Naive B cell (primary cell): ENCODE measurements at regions not wholly inside any gene's neighbourhood (a gene's known extent, or its start where the extent isn't known, plus 50 kb on each side); places are given as distances from the start of the nearest gene placed in this dataset.

Source experiments
- ATAC-seq, 2 donors: fragments of 150-1000 bp; cut with Tn5 transposase; 2 replicates each; pipeline ENCODE4 v1.10.0; 2021; ENCODE audit warnings: low read depth in 2 of 2, mild to moderate bottlenecking in 2 of 2, moderate library complexity in 2 of 2
- DNase-seq: peaks from one replicate; pipeline ENCODE4 v3.0.0; 2022
- H3K27ac Mint-ChIP-seq, 6 donors: one replicate each; pipeline ENCODE4 v1.8.0; 2020 to 2022; ENCODE audit warnings: mild to moderate bottlenecking in 6 of 6, mixed read lengths in 6 of 6, moderate library complexity in 5 of 6, inconsistent platforms in 2 of 6
- H3K27me3 Mint-ChIP-seq, 3 donors: one replicate each; pipeline ENCODE4 v1.8.0; 2021 to 2022; ENCODE audit warnings: mixed read lengths in 3 of 3, mild to moderate bottlenecking in 1 of 3
- H3K36me3 Mint-ChIP-seq, 2 donors: one replicate each; pipeline ENCODE4 v1.8.0; 2020 to 2022; ENCODE audit warnings: mixed read lengths in 2 of 2, inconsistent platforms in 1 of 2, mild to moderate bottlenecking in 1 of 2
- H3K4me1 Mint-ChIP-seq, 3 donors: one replicate each; pipeline ENCODE4 v1.8.0; 2020 to 2022; ENCODE audit warnings: mixed read lengths in 3 of 3, inconsistent platforms in 1 of 3, mild to moderate bottlenecking in 1 of 3, moderate library complexity in 1 of 3
- H3K4me3 Mint-ChIP-seq, 8 donors: one replicate each; pipeline ENCODE4 v1.8.0; 2020 to 2022; ENCODE audit warnings: mild to moderate bottlenecking in 8 of 8, mixed read lengths in 8 of 8, moderate library complexity in 8 of 8, inconsistent platforms in 2 of 8
- H3K9me3 Mint-ChIP-seq, 7 donors: one replicate each; pipeline ENCODE4 v1.8.0; 2020 to 2022; ENCODE audit warnings: mixed read lengths in 7 of 7, mild to moderate bottlenecking in 5 of 7, inconsistent platforms in 2 of 7, moderate library complexity in 1 of 7

DNA sequence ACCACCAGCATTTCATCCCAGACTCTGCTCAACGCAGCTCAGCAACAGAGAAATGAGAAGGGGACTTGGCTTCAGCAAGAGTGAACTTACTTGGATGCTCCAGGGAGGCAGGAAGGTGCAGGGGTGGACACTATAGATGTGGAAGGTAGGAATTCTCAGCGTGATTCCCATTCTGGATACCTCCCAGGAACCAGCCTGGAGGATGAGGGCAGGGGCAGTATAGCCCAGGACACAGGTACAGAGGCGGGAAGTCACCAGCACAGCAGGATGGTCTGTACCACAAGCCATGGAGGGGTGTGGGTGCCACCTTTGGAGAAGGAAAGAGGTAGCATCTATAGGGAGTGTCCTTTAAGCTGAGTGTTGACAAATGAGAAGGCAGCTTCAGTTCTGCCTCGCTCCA, 1275.2 kb downstream of the TBC1D22A start:
- no peaks in the 10 kb centered on the region for H3K36me3 Mint-ChIP-seq

DNA sequence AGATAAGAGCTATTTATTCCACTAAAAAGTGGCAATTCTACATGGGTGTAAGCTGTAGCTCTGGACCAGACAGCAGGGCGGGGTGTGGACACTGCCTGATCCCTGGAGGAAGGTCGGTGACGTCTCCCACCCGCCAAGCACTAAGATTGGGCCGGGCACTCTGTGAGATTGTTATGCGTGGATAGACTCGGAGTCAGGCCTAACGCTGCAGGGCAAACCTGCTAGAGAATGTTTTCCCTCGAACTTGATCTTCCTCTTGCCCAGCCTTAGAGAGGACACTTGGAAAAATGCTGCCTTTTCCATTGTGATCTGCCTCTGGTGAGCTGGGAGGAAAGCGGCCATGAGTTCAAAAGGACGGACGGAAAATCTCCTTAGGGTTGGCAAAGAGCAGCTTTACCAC, 1273.4 kb downstream of the TBC1D22A start:
- H3K4me3 Mint-ChIP-seq: no peak overlapping the region
- H3K9me3 Mint-ChIP-seq: peaks cover 0 to 3% (median 0%) of the 10 kb centered on the region in 7 donors
- H3K27ac Mint-ChIP-seq: peak overlapping the region in 1 of 6 donors; percentile 50
- ATAC-seq (no peak), DNase-seq (no peak)
- peaks cover 7 to 21% (median 15%) of the 10 kb centered on the region in 3 donors for H3K27me3 Mint-ChIP-seq
- H3K4me1 Mint-ChIP-seq: peaks cover 7 to 20% (median 15%) of the 10 kb centered on the region in 3 donors
- no peaks in the 10 kb centered on the region for H3K36me3 Mint-ChIP-seq

More for the DNA sequence above, 1275.2 kb downstream of the TBC1D22A start:
- Mint-ChIP-seq H3K27me3 (peaks cover 15 to 27% (median 18%) of the 10 kb centered on the region in 3 donors), H3K4me3 (peak overlapping the region in 1 of 8 donors; percentile 44), H3K27ac (no peak overlapping the region), H3K4me1 (peaks cover 10 to 20% (median 15%) of the 10 kb centered on the region in 3 donors), H3K9me3 (peaks cover 0 to 11% (median 7%) of the 10 kb centered on the region in 7 donors)
- ATAC-seq (no peak), DNase-seq (no peak)

GRCh38 chr22:48031589-48031988, 1269.1 kb downstream of the TBC1D22A start:
- no peak overlapping the region for H3K27ac Mint-ChIP-seq
- ATAC-seq: no peak
- H3K4me1 Mint-ChIP-seq: no peaks in the 10 kb centered on the region
- peaks cover 0 to 3% (median 0%) of the 10 kb centered on the region in 7 donors for H3K9me3 Mint-ChIP-seq
- DNase-seq: no peak
- no peaks in the 10 kb centered on the region for H3K36me3 Mint-ChIP-seq
- H3K4me3 Mint-ChIP-seq: peak overlapping the region in 1 of 8 donors; percentile 16
- peaks cover 1 to 9% (median 2%) of the 10 kb centered on the region in 3 donors for H3K27me3 Mint-ChIP-seq

- Mint-ChIP-seq H3K4me1 (peaks cover 0 to 6% (median 4%) of the 10 kb centered on the region in 3 donors), H3K27me3 (peaks cover 0 to 14% (median 5%) of the 10 kb centered on the region in 3 donors), H3K36me3 (peaks cover 12 to 16% of the 10 kb centered on the region in 2 donors), H3K4me3 (no peak overlapping the region), H3K9me3 (peaks cover 6 to 17% (median 13%) of the 10 kb centered on the region in 7 donors), H3K27ac (no peak overlapping the region)
- ATAC-seq (no peak), DNase-seq (no peak)
These were observed 1262.6 kb downstream of the TBC1D22A start for GRCh38 chr22:48025096-48025495.

DNA sequence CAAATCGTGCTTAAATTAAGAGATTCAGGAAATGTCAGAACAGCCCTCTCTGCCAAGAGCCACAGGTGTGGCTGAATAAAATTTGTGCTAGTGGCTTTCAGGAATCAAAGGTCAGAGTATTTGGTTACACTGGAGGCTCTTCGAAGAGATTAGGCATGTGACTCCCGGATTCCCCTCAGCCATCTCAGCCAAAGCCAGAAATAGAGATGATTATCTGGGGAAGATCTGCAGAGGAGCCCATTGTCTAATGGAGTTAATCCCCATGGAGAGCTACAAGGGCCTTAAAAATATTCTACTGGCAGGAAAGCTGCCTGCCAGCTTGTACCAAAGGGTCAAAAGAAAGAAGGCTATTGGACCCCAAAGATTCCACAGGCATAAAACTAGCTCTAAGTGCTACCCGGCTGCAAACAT, 1259.5 kb downstream of the TBC1D22A start:
- no peak for DNase-seq
- Mint-ChIP-seq H3K4me1 (peaks cover 4 to 14% (median 6%) of the 10 kb centered on the region in 3 donors), H3K27me3 (peaks cover 18 to 44% (median 28%) of the 10 kb centered on the region in 3 donors), H3K36me3 (peaks cover 19 to 35% of the 10 kb centered on the region in 2 donors), H3K9me3 (peaks cover 19 to 34% (median 27%) of the 10 kb centered on the region in 7 donors), H3K27ac (no peak overlapping the region), H3K4me3 (no peak overlapping the region)
- ATAC-seq: no peak

- H3K9me3 Mint-ChIP-seq: peaks cover 19 to 39% (median 29%) of the 10 kb centered on the region in 7 donors
- DNase-seq (no peak), ATAC-seq (no peak)
- H3K4me3 Mint-ChIP-seq: no peak overlapping the region
- peaks cover 0 to 10% (median 6%) of the 10 kb centered on the region in 3 donors for H3K4me1 Mint-ChIP-seq
- H3K27me3 Mint-ChIP-seq: peaks cover 18 to 64% (median 46%) of the 10 kb centered on the region in 3 donors
- H3K27ac Mint-ChIP-seq: no peak overlapping the region
- peaks cover 16 to 50% of the 10 kb centered on the region in 2 donors for H3K36me3 Mint-ChIP-seq
These were observed 1255.9 kb downstream of the TBC1D22A start for GRCh38 chr22:48018346-48018745.

DNA sequence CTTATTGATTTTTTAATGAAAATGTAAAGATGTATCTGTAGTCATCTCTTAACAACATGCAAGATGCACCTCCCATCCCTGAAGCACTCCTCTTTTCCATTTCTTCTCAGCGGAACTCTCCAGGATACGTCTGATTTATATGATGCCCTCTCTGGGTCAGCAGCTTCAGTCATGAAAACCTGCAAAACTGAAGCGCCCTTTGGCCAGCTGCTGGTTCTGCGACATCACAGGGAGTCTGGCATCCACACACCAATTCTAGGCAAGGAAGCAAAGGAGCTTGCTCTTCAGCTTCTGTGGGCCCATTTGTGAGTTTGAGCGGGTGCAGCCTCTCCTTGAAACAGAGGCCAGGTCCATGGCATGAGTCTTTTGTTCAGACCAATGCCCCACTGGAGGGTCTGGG, 1253.3 kb downstream of the TBC1D22A start:
- DNase-seq (no peak), ATAC-seq (no peak)
- H3K27ac Mint-ChIP-seq: no peak overlapping the region
- peaks cover 10 to 40% of the 10 kb centered on the region in 2 donors for H3K36me3 Mint-ChIP-seq
- H3K4me3 Mint-ChIP-seq: no peak overlapping the region
- H3K9me3 Mint-ChIP-seq: peaks cover 16 to 29% (median 22%) of the 10 kb centered on the region in 7 donors
- H3K4me1 Mint-ChIP-seq: peaks cover 0 to 9% (median 6%) of the 10 kb centered on the region in 3 donors
- H3K27me3 Mint-ChIP-seq: peaks cover 13 to 54% (median 46%) of the 10 kb centered on the region in 3 donors

GRCh38 chr22:48004936-48005335, 1242.5 kb downstream of the TBC1D22A start:
- Mint-ChIP-seq H3K36me3 (no peaks in the 10 kb centered on the region), H3K4me1 (peaks cover 0 to 5% (median 0%) of the 10 kb centered on the region in 3 donors), H3K27ac (no peak overlapping the region), H3K4me3 (no peak overlapping the region), H3K27me3 (peaks cover 8 to 40% (median 24%) of the 10 kb centered on the region in 3 donors), H3K9me3 (no peaks in the 10 kb centered on the region)
- no peak for DNase-seq
- no peak for ATAC-seq

- no peaks in the 10 kb centered on the region for H3K36me3 Mint-ChIP-seq
- peaks cover 8 to 40% (median 24%) of the 10 kb centered on the region in 3 donors for H3K27me3 Mint-ChIP-seq
- no peaks in the 10 kb centered on the region for H3K9me3 Mint-ChIP-seq
- H3K4me1 Mint-ChIP-seq: peaks cover 0 to 5% (median 0%) of the 10 kb centered on the region in 3 donors
- no peak overlapping the region for H3K27ac Mint-ChIP-seq
- ATAC-seq (no peak), DNase-seq (no peak)
- no peak overlapping the region for H3K4me3 Mint-ChIP-seq
These were observed 1241.6 kb downstream of the TBC1D22A start for GRCh38 chr22:48004038-48004437.

GRCh38 chr22:48001101-48001500, 1238.7 kb downstream of the TBC1D22A start:
- DNase-seq (no peak), ATAC-seq (no peak)
- no peak overlapping the region for H3K27ac Mint-ChIP-seq
- H3K36me3 Mint-ChIP-seq: no peaks in the 10 kb centered on the region
- no peak overlapping the region for H3K4me3 Mint-ChIP-seq
- H3K4me1 Mint-ChIP-seq: peaks cover 8 to 20% (median 17%) of the 10 kb centered on the region in 3 donors
- H3K27me3 Mint-ChIP-seq: peaks cover 4 to 33% (median 17%) of the 10 kb centered on the region in 3 donors
- no peaks in the 10 kb centered on the region for H3K9me3 Mint-ChIP-seq

DNA sequence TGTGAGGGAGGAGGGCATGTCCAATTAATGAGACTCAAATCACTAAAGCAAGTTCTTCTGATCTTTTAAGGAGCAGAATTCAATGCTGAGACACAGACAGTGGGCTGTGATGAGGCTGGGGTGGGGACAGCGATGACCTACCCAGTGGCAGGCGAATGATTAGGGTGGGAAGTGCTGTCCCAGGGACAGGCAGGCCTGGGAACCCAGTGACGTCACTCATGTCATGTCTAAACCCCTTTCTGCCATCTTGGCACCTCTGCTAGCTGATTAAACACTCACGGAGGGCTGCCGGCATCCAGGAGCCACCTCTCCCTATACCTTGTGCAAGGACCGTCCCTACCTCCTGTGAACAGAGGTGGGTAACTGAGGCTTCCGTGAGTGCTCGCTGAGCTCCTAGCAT, 1235.2 kb downstream of the TBC1D22A start:
- Mint-ChIP-seq H3K36me3 (no peaks in the 10 kb centered on the region), H3K4me3 (no peak overlapping the region), H3K4me1 (peaks cover 8 to 28% (median 19%) of the 10 kb centered on the region in 3 donors), H3K27ac (peak overlapping the region in 4 of 6 donors; percentile 11 to 85 (median 82)), H3K9me3 (no peaks in the 10 kb centered on the region), H3K27me3 (peaks cover 0 to 27% (median 25%) of the 10 kb centered on the region in 3 donors)
- DNase-seq: no peak
- no peak for ATAC-seq

DNA sequence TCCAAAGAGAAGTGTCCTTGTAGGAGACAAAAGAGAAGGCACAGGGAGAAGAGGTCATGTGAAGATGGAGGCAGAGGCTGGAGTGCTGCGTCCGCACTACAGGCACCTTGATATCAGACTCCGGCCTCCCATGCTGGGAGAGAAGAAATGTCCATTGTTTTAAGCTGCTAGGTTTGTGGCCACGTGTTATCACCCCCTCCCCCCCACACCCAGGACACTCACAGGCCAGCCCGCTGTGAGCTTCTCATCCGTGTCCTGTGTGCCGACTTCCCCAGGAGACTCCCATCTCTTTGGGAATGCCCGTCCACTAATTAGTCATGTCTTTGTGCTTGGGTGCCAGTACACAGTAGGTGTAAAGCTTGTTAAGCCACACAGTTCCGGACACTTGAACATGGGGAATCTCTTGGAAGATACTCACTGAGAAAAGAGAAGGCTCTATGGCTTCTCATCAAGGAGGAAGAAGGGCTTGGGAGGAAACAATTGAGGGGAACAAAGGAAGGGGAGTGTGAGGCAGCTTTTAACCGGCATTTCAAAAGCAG, 1234.7 kb downstream of the TBC1D22A start:
- no peak for DNase-seq
- H3K4me1 Mint-ChIP-seq: peaks cover 8 to 28% (median 19%) of the 10 kb centered on the region in 3 donors
- ATAC-seq: no peak
- no peaks in the 10 kb centered on the region for H3K9me3 Mint-ChIP-seq
- peak overlapping the region in 5 of 6 donors; percentile 0 to 85 (median 82) for H3K27ac Mint-ChIP-seq
- H3K27me3 Mint-ChIP-seq: peaks cover 0 to 25% (median 22%) of the 10 kb centered on the region in 3 donors
- no peaks in the 10 kb centered on the region for H3K36me3 Mint-ChIP-seq
- H3K4me3 Mint-ChIP-seq: peak overlapping the region in 1 of 8 donors; percentile 54

DNA sequence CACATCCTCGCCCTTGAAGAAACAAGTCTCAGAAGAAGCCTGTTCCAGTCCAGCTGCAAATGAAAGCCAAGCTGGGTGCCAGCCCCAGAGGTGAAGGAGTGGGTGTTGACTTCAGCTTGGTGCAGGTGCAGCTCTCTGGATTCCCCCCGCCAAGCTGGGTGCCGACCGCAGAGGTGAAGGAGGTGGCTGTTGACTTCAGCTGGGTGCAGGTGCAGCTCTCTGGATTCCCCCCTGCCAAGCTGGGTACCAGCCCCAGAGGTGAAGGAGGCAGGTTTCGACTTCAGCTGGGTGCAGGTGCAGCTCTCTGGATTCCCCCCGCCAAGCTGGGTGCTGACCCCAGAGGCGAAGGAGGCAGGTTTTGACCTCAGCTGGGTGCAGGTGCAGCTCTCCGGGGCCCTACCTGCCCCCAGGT, 1234.0 kb downstream of the TBC1D22A start:
- DNase-seq (peak; percentile 56), ATAC-seq (peak; percentile 81 to 90)
- peak overlapping the region; percentile 0 to 88 (median 70) for H3K27ac Mint-ChIP-seq
- peaks cover 0 to 1% (median 0%) of the 10 kb centered on the region in 7 donors for H3K9me3 Mint-ChIP-seq
- H3K4me1 Mint-ChIP-seq: peaks cover 8 to 28% (median 19%) of the 10 kb centered on the region in 3 donors
- no peaks in the 10 kb centered on the region for H3K36me3 Mint-ChIP-seq
- H3K4me3 Mint-ChIP-seq: peak overlapping the region in 1 of 8 donors; percentile 21
- peaks cover 0 to 23% (median 18%) of the 10 kb centered on the region in 3 donors for H3K27me3 Mint-ChIP-seq

DNA sequence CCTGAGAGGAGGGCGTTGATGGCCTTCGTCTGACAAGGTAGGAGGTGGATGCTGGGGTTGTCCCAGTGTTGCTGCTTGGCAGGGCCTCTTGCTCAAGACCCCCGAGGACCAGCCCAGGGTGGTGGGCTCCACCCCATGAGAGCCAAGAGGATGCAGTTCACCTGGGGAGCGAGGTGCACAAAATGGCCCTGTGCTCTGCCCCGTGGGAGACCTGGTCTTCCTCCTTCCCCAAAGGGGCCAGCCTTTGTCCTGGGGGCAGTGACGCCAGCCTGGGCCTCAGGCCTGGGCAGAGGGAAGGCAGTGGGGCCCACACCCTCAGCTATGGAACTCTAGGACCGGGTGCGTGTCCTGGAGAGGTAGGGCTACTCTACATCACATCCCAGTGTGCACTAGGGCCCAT, 1233.3 kb downstream of the TBC1D22A start:
- ATAC-seq: no peak
- H3K4me3 Mint-ChIP-seq: peak overlapping the region in 1 of 8 donors; percentile 10
- no peaks in the 10 kb centered on the region for H3K36me3 Mint-ChIP-seq

More for the DNA sequence above, 1233.3 kb downstream of the TBC1D22A start:
- Mint-ChIP-seq H3K27ac (no peak overlapping the region), H3K27me3 (peaks cover 0 to 26% (median 26%) of the 10 kb centered on the region in 3 donors), H3K4me1 (peaks cover 8 to 28% (median 19%) of the 10 kb centered on the region in 3 donors), H3K9me3 (peaks cover 0 to 3% (median 0%) of the 10 kb centered on the region in 7 donors)
- DNase-seq: no peak
